ENCODE measurements at regions not wholly inside any gene's neighbourhood (a gene's known extent, or its start where the extent isn't known, plus 50 kb on each side); places are given as distances from the start of the nearest gene placed in this dataset.

DNA sequence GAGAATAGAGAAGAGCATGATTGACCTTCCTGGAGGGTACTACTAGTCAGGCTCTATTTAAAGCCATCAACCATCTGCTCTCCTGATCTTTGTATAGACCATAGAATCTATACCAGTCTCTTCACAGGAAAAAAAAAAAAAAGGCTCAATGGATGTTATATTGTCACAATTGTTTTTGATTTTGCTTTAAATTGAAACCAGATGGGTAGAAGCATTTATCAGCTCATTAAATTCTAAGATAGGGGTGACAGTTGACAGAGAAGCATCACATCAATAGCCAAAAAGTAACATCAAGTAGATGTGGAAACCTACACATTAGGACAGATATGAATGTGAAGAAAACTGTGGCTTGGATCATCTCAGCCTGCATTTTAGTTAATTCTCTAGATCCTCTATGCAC is 558.9 kb upstream of the MBL2 start:
- TF ChIP-seq, protein P1, sequence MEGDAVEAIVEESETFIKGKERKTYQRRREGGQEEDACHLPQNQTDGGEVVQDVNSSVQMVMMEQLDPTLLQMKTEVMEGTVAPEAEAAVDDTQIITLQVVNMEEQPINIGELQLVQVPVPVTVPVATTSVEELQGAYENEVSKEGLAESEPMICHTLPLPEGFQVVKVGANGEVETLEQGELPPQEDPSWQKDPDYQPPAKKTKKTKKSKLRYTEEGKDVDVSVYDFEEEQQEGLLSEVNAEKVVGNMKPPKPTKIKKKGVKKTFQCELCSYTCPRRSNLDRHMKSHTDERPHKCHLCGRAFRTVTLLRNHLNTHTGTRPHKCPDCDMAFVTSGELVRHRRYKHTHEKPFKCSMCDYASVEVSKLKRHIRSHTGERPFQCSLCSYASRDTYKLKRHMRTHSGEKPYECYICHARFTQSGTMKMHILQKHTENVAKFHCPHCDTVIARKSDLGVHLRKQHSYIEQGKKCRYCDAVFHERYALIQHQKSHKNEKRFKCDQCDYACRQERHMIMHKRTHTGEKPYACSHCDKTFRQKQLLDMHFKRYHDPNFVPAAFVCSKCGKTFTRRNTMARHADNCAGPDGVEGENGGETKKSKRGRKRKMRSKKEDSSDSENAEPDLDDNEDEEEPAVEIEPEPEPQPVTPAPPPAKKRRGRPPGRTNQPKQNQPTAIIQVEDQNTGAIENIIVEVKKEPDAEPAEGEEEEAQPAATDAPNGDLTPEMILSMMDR (IDR thresholded peaks at IDR 0.05), result no peak
- no peak for TF ChIP-seq POLR2A (IDR thresholded peaks at IDR 0.05)

Data from thyroid gland (tissue), 4 donors.